HG02763 (cell line): ENCODE measurements at regions not wholly inside any gene's neighbourhood (a gene's known extent, or its start where the extent isn't known, plus 50 kb on each side); places are given as distances from the start of the nearest gene placed in this dataset.
A peak's percentile ranks its signal among the peaks of the same experiment; 100 is the strongest.

Experiments used
- ATAC-seq: cut with Tn5 transposase; IDR thresholded peaks from one replicate; pipeline ENCODE4 v1.9.1; 2021; ENCODE audit warnings: mild to moderate bottlenecking, moderate library complexity; ENCODE audit not compliant: unreplicated experiment

- ATAC-seq = no peak
These were observed 595.0 kb upstream of the BOD1L1 start for GRCh38 chr4:14222377-14223029.

- ATAC-seq = no peak
These were observed 595.9 kb upstream of the BOD1L1 start for GRCh38 chr4:14223461-14223860.

GRCh38 chr4:14225688-14226207 is 598.2 kb upstream of the BOD1L1 start:
- ATAC-seq = no peak

DNA sequence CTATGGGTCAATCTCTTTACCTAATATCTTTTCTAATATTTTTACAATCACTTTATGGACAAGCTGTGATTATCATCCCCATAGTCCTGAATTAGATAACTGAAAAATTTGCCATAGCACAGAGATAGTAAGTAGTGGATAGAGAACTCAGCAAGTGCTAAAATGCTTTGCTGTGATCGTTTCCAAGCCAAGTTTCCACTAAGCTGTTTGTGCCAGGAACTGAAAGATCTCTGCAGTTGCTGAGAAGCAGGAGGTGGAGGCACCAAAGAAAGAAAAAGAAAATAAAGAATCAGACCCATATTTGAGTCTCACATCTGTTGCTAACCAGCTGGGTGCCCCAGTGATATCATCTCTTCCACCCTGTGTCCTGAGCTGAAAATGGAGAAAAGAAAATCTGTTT is 605.6 kb upstream of the BOD1L1 start:
- ATAC-seq = no peak

DNA sequence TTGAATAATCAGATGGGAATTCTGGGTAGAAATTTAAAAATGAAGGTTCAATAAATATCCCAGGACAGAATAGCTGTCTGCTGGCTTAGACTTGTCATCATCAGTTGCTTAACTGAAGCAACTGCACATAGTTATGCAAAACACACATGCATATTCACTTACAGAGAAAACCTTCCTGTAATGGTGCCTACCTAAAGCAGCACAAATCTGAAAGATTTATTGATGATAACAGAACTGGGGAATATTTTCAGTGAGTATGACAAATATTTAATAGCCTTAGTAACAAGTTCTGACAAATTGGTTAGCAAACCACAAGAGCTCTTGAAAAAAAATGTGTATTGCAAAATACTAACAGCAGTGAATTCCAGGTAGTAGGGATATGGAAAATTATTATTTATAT is 606.8 kb upstream of the BOD1L1 start:
- ATAC-seq = no peak

DNA sequence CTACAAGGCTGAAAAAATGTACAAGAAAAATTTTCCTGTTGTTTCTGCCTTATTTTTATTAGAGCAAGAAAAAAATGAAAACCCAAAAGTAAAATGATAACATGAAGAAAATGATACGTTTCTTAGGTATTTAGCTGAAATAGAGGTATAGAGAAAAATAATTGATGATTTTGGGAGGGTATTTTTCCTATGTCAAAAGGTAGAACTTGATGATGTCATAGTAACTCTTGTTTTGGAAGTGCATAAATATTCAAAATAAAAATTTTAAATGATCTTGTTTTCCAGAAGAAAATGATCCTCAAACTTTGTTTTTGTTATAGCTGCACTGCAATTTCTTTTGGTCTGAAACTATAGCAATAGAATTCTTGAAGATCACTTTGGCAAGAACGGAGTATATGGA is 608.8 kb upstream of the BOD1L1 start:
- ATAC-seq = no peak

GRCh38 chr4:14237911-14238310 is 610.4 kb upstream of the BOD1L1 start:
- ATAC-seq = no peak

DNA sequence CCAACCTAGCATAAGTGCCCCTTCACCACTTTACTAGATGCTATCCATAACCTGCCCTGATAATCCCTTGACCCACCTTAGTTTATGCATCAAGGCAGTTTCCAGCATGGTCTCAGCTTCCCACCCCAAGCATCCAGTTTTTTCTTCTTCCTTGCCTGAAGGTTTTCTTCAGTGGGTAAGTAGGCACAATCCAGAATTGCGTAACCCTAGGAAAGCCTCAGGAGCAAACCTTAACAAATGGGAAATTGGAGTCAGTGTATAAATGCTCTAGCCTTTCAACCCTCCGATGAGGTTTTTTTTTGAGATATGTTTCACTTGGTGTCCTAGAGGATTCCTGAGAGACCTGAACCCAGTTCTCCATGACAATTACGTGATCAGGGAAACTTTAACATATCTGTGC is 614.0 kb upstream of the BOD1L1 start:
- ATAC-seq = no peak

DNA sequence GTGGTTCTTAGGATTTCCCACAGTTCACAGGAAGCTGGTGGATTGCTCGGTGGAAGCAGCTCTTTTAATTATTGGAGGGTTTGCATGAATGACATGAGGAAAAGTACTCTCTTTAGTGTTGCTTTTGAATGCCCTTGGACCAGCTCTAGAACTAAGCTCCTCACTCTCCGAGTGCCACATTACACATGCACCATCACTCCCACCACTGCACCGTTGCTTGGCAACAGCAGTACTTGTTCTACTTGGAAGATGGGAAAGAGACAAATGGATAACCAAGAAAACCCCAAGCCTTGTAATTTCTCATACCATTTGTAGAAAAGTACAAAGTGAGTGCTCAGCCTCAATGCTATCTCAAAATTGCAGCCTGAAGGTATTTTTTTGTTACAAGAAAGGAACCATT is 620.2 kb upstream of the BOD1L1 start:
- no peak for ATAC-seq

DNA sequence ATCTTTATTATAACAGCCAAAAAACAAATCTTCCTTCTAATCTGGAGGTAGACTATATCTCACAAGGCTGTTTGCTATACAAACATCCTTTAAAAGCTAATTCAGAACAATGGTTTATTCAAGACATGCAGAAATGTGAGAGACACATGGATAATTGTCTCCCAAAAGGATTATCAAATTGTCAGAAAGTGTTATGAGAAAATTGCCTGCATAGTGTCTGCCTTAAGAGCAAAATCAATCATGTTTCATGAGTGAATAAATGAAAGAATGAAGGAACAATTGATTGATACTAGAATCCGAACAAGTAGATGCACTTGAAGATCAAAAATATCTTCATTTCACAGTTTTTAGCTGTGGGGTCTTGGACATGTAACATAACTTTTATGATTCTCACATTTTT is 621.7 kb upstream of the BOD1L1 start:
- ATAC-seq = no peak

DNA sequence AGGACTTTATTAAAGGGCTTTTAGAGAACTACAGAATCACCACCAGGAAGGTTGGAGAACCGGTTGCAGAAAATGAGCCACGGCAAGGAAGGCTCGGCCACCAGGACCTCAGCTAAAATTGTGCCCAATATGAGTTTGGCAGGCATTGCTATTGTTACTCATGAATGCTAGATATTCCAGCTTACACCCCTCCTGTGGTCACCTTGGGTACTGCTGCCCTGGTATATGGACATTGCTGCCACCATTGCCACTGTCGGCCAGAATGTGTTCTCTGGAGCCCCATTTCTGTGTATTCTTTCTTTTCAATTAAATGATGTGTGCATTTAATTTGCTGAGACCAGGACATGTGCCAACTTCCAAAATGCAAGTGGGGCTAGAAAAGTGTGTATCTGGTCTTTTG is 626.7 kb upstream of the BOD1L1 start:
- peak; percentile 73 for ATAC-seq

GRCh38 chr4:14254926-14255325 is 627.4 kb upstream of the BOD1L1 start:
- ATAC-seq = no peak

GRCh38 chr4:14257903-14258302 is 630.4 kb upstream of the BOD1L1 start:
- ATAC-seq = no peak

- no peak for ATAC-seq
These were observed 632.4 kb upstream of the BOD1L1 start for GRCh38 chr4:14259936-14260335.

- no peak for ATAC-seq
These were observed 633.1 kb upstream of the BOD1L1 start for GRCh38 chr4:14260591-14260990.

DNA sequence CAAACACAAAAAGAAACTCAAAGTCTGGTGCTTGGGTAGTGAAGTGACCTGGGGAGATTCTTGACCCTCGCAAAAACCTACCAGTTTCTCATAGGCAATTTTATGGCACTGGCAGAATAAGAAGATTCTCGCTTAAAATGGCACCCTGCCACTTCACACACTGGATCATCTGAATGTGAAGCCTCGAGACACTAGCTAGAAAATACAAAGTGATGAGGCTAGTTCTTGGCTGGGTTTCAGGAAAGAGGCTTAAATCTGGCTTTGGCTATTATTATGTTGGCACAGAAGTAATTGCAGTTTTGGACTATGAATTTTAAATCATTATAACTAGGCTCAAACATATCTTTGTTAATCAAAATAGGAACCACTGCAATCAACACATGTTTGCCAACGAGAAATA is 634.7 kb upstream of the BOD1L1 start:
- no peak for ATAC-seq

DNA sequence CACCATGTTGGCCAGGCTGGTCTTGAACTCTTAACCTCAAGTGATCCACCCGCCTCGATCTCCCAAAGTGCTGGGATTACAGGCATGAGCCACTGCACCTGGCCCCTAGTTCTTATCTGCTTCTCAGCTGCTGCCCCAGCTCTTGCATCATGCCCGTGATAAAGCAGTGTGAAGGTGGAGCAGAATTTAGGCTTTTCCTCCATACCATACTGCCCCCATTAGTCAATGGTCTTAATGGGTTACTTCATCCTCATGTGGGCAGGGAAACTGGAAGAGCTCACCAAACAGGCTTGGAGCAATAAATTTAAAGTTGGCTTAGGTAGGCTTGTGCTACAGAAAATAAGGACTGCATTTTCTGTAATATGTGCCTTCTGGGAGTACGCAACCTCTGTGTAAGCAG is 636.9 kb upstream of the BOD1L1 start:
- ATAC-seq = no peak

DNA sequence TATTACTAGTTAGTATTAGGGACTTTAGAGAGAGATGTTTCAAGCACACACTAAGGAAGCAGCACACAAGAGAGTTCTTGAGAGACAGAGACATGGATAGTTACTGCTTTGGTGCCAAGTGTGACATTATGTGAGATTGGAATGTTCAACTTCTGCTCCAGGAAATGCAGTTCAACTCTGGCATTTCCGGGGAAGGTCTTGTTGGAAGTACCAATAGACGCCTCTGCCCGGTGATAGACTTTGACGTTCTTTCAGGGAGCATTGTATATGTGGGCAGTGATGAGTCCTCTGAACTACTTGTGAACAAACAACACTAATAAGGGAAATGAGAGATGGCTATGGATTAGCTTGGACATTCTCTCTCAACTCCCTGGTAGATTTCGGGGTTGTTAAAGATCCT is 638.1 kb upstream of the BOD1L1 start:
- ATAC-seq = no peak

DNA sequence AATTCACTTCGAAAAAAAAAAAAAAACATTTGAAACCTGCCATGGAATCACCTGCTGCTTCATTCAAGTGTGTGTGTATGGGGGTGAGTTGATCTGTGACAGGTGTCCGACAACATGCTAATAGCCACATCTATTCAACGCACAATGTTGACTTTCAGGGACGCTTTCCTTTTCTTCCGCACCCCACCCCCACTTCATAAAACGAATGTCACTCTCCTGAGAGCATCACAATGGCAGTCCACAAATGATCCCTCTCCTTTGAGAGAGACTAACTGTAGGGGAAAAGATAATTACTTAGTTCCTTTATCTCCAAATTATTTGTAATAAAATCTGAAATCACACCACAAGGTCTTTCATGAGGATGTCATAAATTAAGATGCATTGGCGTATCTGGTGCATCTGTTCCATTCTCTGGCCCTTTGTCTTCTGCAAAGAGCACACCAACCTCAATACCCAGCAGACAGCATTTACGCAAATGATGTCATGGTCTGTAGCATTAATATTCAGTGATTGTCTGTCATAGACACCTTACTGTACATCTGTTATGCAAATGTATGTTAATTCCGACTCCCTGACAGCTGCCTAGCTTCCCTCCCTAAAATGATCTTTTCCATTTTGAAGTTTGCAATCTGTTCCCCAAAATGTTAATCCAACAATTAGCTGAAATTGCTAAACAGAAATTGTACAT is 640.0 kb upstream of the BOD1L1 start:
- no peak for ATAC-seq

DNA sequence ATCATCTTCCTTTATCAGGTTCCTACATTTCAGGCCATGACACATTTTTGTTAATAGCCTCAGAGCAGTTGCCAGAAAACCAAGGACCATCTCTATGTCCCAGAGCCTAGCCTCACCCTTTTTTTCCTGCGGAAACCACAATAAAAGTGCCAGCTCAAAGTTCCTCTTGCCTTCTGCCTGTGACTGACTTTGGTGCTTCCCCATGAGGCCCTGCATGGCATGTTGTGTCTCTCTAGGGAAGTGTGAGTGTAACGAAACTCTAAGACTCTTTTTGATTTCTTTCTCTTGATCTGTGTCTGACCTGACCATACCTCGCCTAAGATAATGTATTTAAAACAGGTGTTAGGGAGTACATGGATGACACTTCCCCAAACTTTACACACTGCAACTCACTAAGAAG is 642.3 kb upstream of the BOD1L1 start:
- no peak for ATAC-seq

- no peak for ATAC-seq
These were observed 644.7 kb upstream of the BOD1L1 start for GRCh38 chr4:14272206-14272605.

GRCh38 chr4:14277505-14277904 is 650.0 kb upstream of the BOD1L1 start:
- ATAC-seq = no peak

DNA sequence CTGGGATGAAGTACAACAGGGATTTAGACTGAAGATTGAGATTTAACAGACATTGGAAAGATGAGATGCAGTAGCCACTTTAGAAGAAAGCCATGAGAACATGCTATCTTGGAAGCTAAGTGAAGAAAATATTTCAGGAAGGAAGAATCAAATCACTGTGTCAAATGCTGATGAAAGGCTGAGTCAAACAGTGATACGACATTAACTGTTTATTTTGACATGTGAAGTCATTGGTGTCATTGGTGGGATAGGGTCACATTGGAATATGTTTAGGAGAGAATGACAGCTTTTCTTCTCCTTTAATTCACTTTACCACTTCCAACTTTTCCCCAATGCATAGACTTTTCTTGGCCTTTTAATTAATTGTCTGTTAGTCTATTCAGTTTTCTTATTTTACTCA is 653.0 kb upstream of the BOD1L1 start:
- ATAC-seq = no peak
